ENCODE measurements at regions not wholly inside any gene's neighbourhood (a gene's known extent, or its start where the extent isn't known, plus 50 kb on each side); places are given as distances from the start of the nearest gene placed in this dataset.

DNA sequence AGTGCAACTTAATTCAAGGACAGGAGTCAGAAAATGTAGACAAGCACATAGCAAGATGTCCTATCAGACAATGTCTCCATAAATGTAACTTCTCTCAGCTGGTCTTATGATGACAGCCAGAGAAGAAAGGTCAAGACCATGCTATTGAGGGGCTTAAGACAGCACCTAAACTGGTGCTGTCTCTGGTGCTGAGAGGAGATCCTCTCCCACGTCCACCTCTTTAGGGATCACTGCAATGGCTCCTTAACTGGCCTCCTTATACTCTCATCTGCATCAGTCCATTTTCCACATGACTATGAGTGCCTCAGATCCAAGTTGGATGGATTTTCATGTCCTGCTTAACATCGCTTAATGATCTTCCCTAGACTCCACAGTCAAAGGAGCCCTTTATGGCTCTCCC lies 210.6 kb downstream of the ARL4A start:
- Histone ChIP-seq H3K4me3 (ENCODE audit: low read length) (no peak overlapping the region), H3K9me2 (replicated peaks; ENCODE audit: insufficient read depth, low read length) (no peaks in the 10 kb centered on the region), H3K36me3 (ENCODE audit: insufficient read depth, low read length) (no peaks in the 10 kb centered on the region), H3K4me2 (ENCODE audit: low read depth, low read length, poor library complexity, severe bottlenecking) (no peak overlapping the region), H3K27ac (ENCODE audit: low read length) (no peak overlapping the region), H3K9ac (ENCODE audit: low read length) (no peak overlapping the region), H3K9me3 (ENCODE audit: low read length) (no peaks in the 10 kb centered on the region), H3K27me3 (ENCODE audit: low read length) (no peaks in the 10 kb centered on the region), H2AFZ (ENCODE audit: low read length) (no peak overlapping the region), H3K79me2 (ENCODE audit: low read length) (no peaks in the 10 kb centered on the region), H4K20me1 (ENCODE audit: insufficient read depth, low read depth, low read length) (no peaks in the 10 kb centered on the region), H3K4me1 (ENCODE audit: low read length) (peaks cover 25% of the 10 kb centered on the region)
- DNase-seq, result no peak

DNA sequence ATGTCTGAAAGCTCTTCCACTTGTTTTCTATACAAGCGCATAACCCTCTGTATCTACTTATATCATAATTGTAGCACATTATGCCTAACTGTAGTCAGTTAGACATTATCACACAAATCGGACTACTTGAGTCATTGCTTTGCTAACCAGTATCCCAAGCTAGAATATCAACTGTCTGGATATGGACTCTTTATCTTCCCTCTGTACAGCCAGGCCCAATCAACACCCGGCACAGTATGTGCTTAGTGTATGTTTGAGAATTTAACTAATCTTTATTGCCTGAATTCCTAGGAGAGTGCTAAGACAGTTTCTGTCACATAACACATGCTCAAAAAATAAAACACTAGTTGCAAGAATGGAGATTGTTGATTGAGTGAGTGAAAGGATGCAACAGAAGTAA lies 211.2 kb downstream of the ARL4A start:
- Histone ChIP-seq H3K27me3 (ENCODE audit: low read length) (no peaks in the 10 kb centered on the region), H3K36me3 (ENCODE audit: insufficient read depth, low read length) (no peaks in the 10 kb centered on the region), H3K9me2 (replicated peaks; ENCODE audit: insufficient read depth, low read length) (no peaks in the 10 kb centered on the region), H3K79me2 (ENCODE audit: low read length) (no peaks in the 10 kb centered on the region), H2AFZ (ENCODE audit: low read length) (no peak overlapping the region), H3K4me3 (ENCODE audit: low read length) (no peak overlapping the region), H4K20me1 (ENCODE audit: insufficient read depth, low read depth, low read length) (no peaks in the 10 kb centered on the region), H3K4me2 (ENCODE audit: low read depth, low read length, poor library complexity, severe bottlenecking) (no peak overlapping the region), H3K4me1 (ENCODE audit: low read length) (peaks cover 25% of the 10 kb centered on the region), H3K9ac (ENCODE audit: low read length) (no peak overlapping the region), H3K27ac (ENCODE audit: low read length) (no peak overlapping the region), H3K9me3 (ENCODE audit: low read length) (no peaks in the 10 kb centered on the region)
- DNase-seq, result no peak

DNA sequence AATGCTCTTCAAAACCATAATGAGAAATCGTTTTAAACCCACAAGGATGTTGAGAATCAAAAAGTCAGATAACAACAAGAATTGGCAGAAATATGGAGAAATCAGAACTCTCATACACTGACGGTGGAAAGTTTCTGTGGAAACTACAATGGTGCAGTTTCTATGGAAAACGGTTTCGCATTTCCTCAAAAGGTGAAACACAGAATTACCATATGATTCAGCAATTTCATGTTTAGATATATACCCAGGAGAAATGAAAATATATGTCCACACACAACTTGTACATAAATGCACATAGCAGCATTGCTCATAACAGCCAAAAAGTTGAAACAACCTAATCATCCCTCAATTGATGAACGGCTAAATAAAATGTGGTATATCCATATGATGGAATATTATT lies 218.2 kb downstream of the ARL4A start:
- Histone ChIP-seq H3K4me2 (ENCODE audit: low read depth, low read length, poor library complexity, severe bottlenecking) (no peak overlapping the region), H3K4me3 (ENCODE audit: low read length) (no peak overlapping the region), H3K4me1 (ENCODE audit: low read length) (peaks cover 4% of the 10 kb centered on the region; the same call in 1 of the 2 replicates), H3K9ac (ENCODE audit: low read length) (no peak overlapping the region), H4K20me1 (ENCODE audit: insufficient read depth, low read depth, low read length) (no peaks in the 10 kb centered on the region), H3K36me3 (ENCODE audit: insufficient read depth, low read length) (no peaks in the 10 kb centered on the region), H3K9me2 (replicated peaks; ENCODE audit: insufficient read depth, low read length) (no peaks in the 10 kb centered on the region), H2AFZ (ENCODE audit: low read length) (no peak overlapping the region), H3K27ac (ENCODE audit: low read length) (no peak overlapping the region), H3K9me3 (ENCODE audit: low read length) (no peaks in the 10 kb centered on the region), H3K27me3 (ENCODE audit: low read length) (no peaks in the 10 kb centered on the region), H3K79me2 (ENCODE audit: low read length) (no peaks in the 10 kb centered on the region)
- DNase-seq, result no peak

DNA sequence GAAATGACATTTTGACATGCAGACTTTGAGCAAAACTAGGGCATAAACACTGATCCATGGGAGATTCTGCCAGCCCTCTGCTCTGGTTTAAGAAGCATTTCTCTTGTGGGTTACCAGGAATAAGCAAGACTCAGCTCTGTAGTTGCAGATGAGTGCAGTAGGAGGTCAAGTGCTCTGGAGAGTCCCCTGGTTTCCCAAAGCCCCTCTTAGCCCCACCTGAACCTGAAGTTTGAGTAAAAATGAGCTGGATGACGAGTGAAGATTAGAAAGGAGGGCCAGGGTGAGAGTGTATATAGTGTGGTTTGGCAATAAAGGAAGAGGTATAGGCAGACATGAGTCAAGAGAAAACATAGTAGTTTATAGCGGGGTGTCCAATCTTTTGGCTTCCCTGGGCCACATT lies 220.3 kb downstream of the ARL4A start:
- no peak overlapping the region for H3K4me2 ChIP-seq (ENCODE audit: low read depth, low read length, poor library complexity, severe bottlenecking)
- H3K9me2 ChIP-seq (replicated peaks; ENCODE audit: insufficient read depth, low read length), result no peaks in the 10 kb centered on the region
- H3K27me3 ChIP-seq (ENCODE audit: low read length), result no peaks in the 10 kb centered on the region
- no peak overlapping the region for H3K27ac ChIP-seq (ENCODE audit: low read length)
- H3K79me2 ChIP-seq (ENCODE audit: low read length), result no peaks in the 10 kb centered on the region
- DNase-seq, result no peak
- H3K36me3 ChIP-seq (ENCODE audit: insufficient read depth, low read length), result no peaks in the 10 kb centered on the region
- no peak overlapping the region for H3K9ac ChIP-seq (ENCODE audit: low read length)
- H2AFZ ChIP-seq (ENCODE audit: low read length), result no peak overlapping the region
- H4K20me1 ChIP-seq (ENCODE audit: insufficient read depth, low read depth, low read length), result no peaks in the 10 kb centered on the region
- no peaks in the 10 kb centered on the region for H3K9me3 ChIP-seq (ENCODE audit: low read length)
- H3K4me3 ChIP-seq (ENCODE audit: low read length), result no peak overlapping the region
- H3K4me1 ChIP-seq (ENCODE audit: low read length), result no peaks in the 10 kb centered on the region

DNA sequence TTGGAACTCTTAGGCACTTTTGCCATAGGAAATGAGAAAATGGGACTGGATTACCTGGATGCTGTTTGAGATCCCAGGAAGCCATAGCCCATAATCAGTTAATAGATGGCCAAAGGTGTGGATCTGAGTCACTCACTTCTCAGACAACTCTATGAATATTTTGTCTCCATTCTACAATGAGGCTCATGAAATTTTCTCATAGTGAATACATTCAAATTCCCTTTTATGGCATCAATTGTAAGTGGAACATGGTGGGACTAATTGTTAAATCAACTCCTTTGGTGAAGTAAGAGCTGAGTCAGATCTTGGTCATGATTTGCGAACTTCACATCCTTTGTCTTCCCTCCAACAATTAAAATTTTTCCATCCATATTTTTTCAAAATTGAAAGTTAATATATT lies 222.1 kb downstream of the ARL4A start:
- Histone ChIP-seq H3K4me1 (ENCODE audit: low read length) (no peaks in the 10 kb centered on the region), H3K9ac (ENCODE audit: low read length) (no peak overlapping the region), H2AFZ (ENCODE audit: low read length) (no peak overlapping the region), H3K4me2 (ENCODE audit: low read depth, low read length, poor library complexity, severe bottlenecking) (no peak overlapping the region), H3K79me2 (ENCODE audit: low read length) (no peaks in the 10 kb centered on the region), H4K20me1 (ENCODE audit: insufficient read depth, low read depth, low read length) (no peaks in the 10 kb centered on the region), H3K27me3 (ENCODE audit: low read length) (no peaks in the 10 kb centered on the region), H3K9me3 (ENCODE audit: low read length) (no peaks in the 10 kb centered on the region), H3K4me3 (ENCODE audit: low read length) (no peak overlapping the region), H3K27ac (ENCODE audit: low read length) (no peak overlapping the region), H3K9me2 (replicated peaks; ENCODE audit: insufficient read depth, low read length) (no peaks in the 10 kb centered on the region), H3K36me3 (ENCODE audit: insufficient read depth, low read length) (no peaks in the 10 kb centered on the region)
- DNase-seq, result no peak

DNA sequence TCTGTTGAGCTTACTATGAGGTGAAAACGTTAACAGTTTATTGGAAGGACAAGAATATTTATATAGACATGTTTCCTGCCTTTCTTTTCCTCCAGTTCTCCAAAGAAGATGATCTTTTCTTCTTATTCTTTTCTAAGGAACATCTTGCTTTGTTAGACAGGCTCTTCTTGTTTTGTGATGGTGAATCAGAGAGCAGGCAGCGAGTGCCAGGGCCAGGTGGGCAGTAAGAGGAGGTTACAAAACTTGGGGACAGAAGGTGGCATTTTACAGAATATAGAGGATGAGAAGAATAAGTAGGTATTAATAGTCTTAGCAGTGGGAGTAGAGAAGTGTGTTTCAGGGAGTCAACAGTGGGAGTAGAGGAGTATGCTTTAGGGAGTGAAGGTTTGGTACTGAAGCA lies 223.6 kb downstream of the ARL4A start:
- Histone ChIP-seq H4K20me1 (ENCODE audit: insufficient read depth, low read depth, low read length) (no peaks in the 10 kb centered on the region), H3K36me3 (ENCODE audit: insufficient read depth, low read length) (no peaks in the 10 kb centered on the region), H3K79me2 (ENCODE audit: low read length) (no peaks in the 10 kb centered on the region), H3K9ac (ENCODE audit: low read length) (no peak overlapping the region), H3K4me1 (ENCODE audit: low read length) (no peaks in the 10 kb centered on the region), H3K9me2 (replicated peaks; ENCODE audit: insufficient read depth, low read length) (no peaks in the 10 kb centered on the region), H3K4me3 (ENCODE audit: low read length) (no peak overlapping the region), H2AFZ (ENCODE audit: low read length) (no peak overlapping the region), H3K4me2 (ENCODE audit: low read depth, low read length, poor library complexity, severe bottlenecking) (no peak overlapping the region), H3K9me3 (ENCODE audit: low read length) (no peaks in the 10 kb centered on the region), H3K27ac (ENCODE audit: low read length) (no peak overlapping the region), H3K27me3 (ENCODE audit: low read length) (0 out of 2 replicates have a peak, but pooled peaks cover 2% of the 10 kb centered on the region)
- no peak for DNase-seq

DNA sequence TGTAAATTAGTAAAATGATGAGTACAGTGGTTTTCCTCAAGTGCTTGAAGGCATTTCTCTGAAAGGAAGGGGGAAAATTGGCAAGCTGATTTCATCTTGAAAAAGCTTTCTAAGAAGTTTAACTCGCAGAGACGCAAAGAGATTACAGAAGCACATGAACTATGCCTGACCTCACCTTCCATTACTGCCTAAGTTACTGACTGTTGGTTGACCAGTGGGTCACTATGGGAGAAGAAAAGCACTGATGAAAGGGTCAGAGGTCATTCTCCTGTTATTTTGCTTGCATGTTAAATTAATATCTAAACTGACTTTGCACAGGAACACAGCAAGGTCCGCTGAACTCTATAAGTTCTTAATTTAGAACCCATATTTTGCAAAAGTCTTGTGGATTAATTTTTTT lies 225.6 kb downstream of the ARL4A start:
- Histone ChIP-seq H3K27me3 (ENCODE audit: low read length) (0 out of 2 replicates have a peak, but pooled peaks cover 2% of the 10 kb centered on the region), H3K4me1 (ENCODE audit: low read length) (no peaks in the 10 kb centered on the region), H3K36me3 (ENCODE audit: insufficient read depth, low read length) (no peaks in the 10 kb centered on the region), H4K20me1 (ENCODE audit: insufficient read depth, low read depth, low read length) (no peaks in the 10 kb centered on the region), H3K4me3 (ENCODE audit: low read length) (no peak overlapping the region), H3K27ac (ENCODE audit: low read length) (no peak overlapping the region), H3K79me2 (ENCODE audit: low read length) (no peaks in the 10 kb centered on the region), H3K9me2 (replicated peaks; ENCODE audit: insufficient read depth, low read length) (0 out of 2 replicates have a peak, but pooled peaks cover 2% of the 10 kb centered on the region), H2AFZ (ENCODE audit: low read length) (no peak overlapping the region), H3K9ac (ENCODE audit: low read length) (no peak overlapping the region), H3K9me3 (ENCODE audit: low read length) (no peaks in the 10 kb centered on the region), H3K4me2 (ENCODE audit: low read depth, low read length, poor library complexity, severe bottlenecking) (no peak overlapping the region)
- no peak for DNase-seq

DNA sequence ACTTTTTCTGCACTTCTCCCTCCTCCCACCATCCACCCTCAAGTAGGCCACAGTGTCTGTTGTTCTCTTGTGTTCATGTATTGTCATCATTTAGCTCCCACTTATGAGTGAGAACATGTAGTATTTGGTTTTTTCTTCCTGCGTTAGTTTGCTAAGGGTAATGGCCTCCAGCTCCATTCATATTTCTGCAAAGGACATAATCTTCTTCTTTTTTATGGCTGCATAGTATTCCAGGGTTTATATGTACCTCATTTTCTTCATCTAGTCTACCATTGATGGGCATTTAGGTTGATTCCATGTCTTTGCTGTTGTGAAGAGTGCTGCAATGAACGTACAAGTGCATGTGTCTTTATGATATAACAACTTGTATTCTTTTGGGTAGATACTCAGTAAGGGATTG lies 230.4 kb downstream of the ARL4A start:
- Histone ChIP-seq H3K27ac (ENCODE audit: low read length) (no peak overlapping the region), H3K4me3 (ENCODE audit: low read length) (no peak overlapping the region), H3K79me2 (ENCODE audit: low read length) (no peaks in the 10 kb centered on the region), H3K9me3 (ENCODE audit: low read length) (no peaks in the 10 kb centered on the region), H3K27me3 (ENCODE audit: low read length) (0 out of 2 replicates have a peak, but pooled peaks cover 2% of the 10 kb centered on the region), H3K36me3 (ENCODE audit: insufficient read depth, low read length) (no peaks in the 10 kb centered on the region), H3K9me2 (replicated peaks; ENCODE audit: insufficient read depth, low read length) (0 out of 2 replicates have a peak, but pooled peaks cover 2% of the 10 kb centered on the region), H4K20me1 (ENCODE audit: insufficient read depth, low read depth, low read length) (no peaks in the 10 kb centered on the region), H3K9ac (ENCODE audit: low read length) (no peak overlapping the region), H3K4me2 (ENCODE audit: low read depth, low read length, poor library complexity, severe bottlenecking) (no peak overlapping the region), H2AFZ (ENCODE audit: low read length) (no peak overlapping the region), H3K4me1 (ENCODE audit: low read length) (no peaks in the 10 kb centered on the region)
- DNase-seq, result no peak
